ENCODE measurements at regions not wholly inside any gene's neighbourhood (a gene's known extent, or its start where the extent isn't known, plus 50 kb on each side); places are given as distances from the start of the nearest gene placed in this dataset.

- Histone ChIP-seq H3K4me1 (ENCODE audit: control insufficient read depth, insufficient read depth, low read length, unreplicated experiment) (no peaks in the 10 kb centered on the region), H2AFZ (ENCODE audit: low read length, unreplicated experiment) (peak overlapping the region; percentile 75), H3K4me3 (ENCODE audit: low read depth, low read length) (no peak overlapping the region), H3K79me2 (ENCODE audit: control insufficient read depth, insufficient read depth, low read length, unreplicated experiment) (no peaks in the 10 kb centered on the region), H3K36me3 (ENCODE audit: insufficient read depth, low read length) (no peaks in the 10 kb centered on the region), H3K27me3 (ENCODE audit: insufficient read depth, low read length) (no peaks in the 10 kb centered on the region), H3K27ac (ENCODE audit: low read depth, low read length) (no peak overlapping the region)
These were observed 149.5 kb downstream of the SLITRK1 start for GRCh38 chr13:83732755-83733154.

GRCh38 chr13:83731113-83731512, 151.2 kb downstream of the SLITRK1 start:
- Histone ChIP-seq H3K27me3 (ENCODE audit: insufficient read depth, low read length) (no peaks in the 10 kb centered on the region), H3K4me1 (ENCODE audit: control insufficient read depth, insufficient read depth, low read length, unreplicated experiment) (no peaks in the 10 kb centered on the region), H3K36me3 (ENCODE audit: insufficient read depth, low read length) (no peaks in the 10 kb centered on the region), H3K27ac (ENCODE audit: low read depth, low read length) (no peak overlapping the region), H2AFZ (ENCODE audit: low read length, unreplicated experiment) (no peak overlapping the region), H3K79me2 (ENCODE audit: control insufficient read depth, insufficient read depth, low read length, unreplicated experiment) (no peaks in the 10 kb centered on the region), H3K4me3 (ENCODE audit: low read depth, low read length) (no peak overlapping the region)

- no peaks in the 10 kb centered on the region for H3K4me1 ChIP-seq (ENCODE audit: control insufficient read depth, insufficient read depth, low read length, unreplicated experiment)
- no peak overlapping the region for H2AFZ ChIP-seq (ENCODE audit: low read length, unreplicated experiment)
- no peak overlapping the region for H3K4me3 ChIP-seq (ENCODE audit: low read depth, low read length)
- no peak overlapping the region for H3K27ac ChIP-seq (ENCODE audit: low read depth, low read length)
- no peaks in the 10 kb centered on the region for H3K36me3 ChIP-seq (ENCODE audit: insufficient read depth, low read length)
- no peaks in the 10 kb centered on the region for H3K27me3 ChIP-seq (ENCODE audit: insufficient read depth, low read length)
- no peaks in the 10 kb centered on the region for H3K79me2 ChIP-seq (ENCODE audit: control insufficient read depth, insufficient read depth, low read length, unreplicated experiment)
These were observed 151.6 kb downstream of the SLITRK1 start for GRCh38 chr13:83730674-83731073.

- no peak overlapping the region for H2AFZ ChIP-seq (ENCODE audit: low read length, unreplicated experiment)
- no peak overlapping the region for H3K4me3 ChIP-seq (ENCODE audit: low read depth, low read length)
- no peaks in the 10 kb centered on the region for H3K4me1 ChIP-seq (ENCODE audit: control insufficient read depth, insufficient read depth, low read length, unreplicated experiment)
- no peaks in the 10 kb centered on the region for H3K27me3 ChIP-seq (ENCODE audit: insufficient read depth, low read length)
- no peaks in the 10 kb centered on the region for H3K36me3 ChIP-seq (ENCODE audit: insufficient read depth, low read length)
- no peaks in the 10 kb centered on the region for H3K79me2 ChIP-seq (ENCODE audit: control insufficient read depth, insufficient read depth, low read length, unreplicated experiment)
- H3K27ac ChIP-seq (ENCODE audit: low read depth, low read length): no peak overlapping the region
These were observed 159.8 kb downstream of the SLITRK1 start for GRCh38 chr13:83722443-83722842.

- H3K27me3 ChIP-seq (ENCODE audit: insufficient read depth, low read length): no peaks in the 10 kb centered on the region
- no peak overlapping the region for H2AFZ ChIP-seq (ENCODE audit: low read length, unreplicated experiment)
- H3K79me2 ChIP-seq (ENCODE audit: control insufficient read depth, insufficient read depth, low read length, unreplicated experiment): no peaks in the 10 kb centered on the region
- no peak overlapping the region for H3K4me3 ChIP-seq (ENCODE audit: low read depth, low read length)
- H3K4me1 ChIP-seq (ENCODE audit: control insufficient read depth, insufficient read depth, low read length, unreplicated experiment): no peaks in the 10 kb centered on the region
- H3K36me3 ChIP-seq (ENCODE audit: insufficient read depth, low read length): no peaks in the 10 kb centered on the region
- no peak overlapping the region for H3K27ac ChIP-seq (ENCODE audit: low read depth, low read length)
These were observed 166.2 kb downstream of the SLITRK1 start for GRCh38 chr13:83716121-83716520.

- H3K4me3 ChIP-seq (ENCODE audit: low read depth, low read length): no peak overlapping the region
- no peak overlapping the region for H2AFZ ChIP-seq (ENCODE audit: low read length, unreplicated experiment)
- no peak overlapping the region for H3K27ac ChIP-seq (ENCODE audit: low read depth, low read length)
- peaks cover 3% of the 10 kb centered on the region for H3K4me1 ChIP-seq (ENCODE audit: control insufficient read depth, insufficient read depth, low read length, unreplicated experiment)
- H3K27me3 ChIP-seq (ENCODE audit: insufficient read depth, low read length): no peaks in the 10 kb centered on the region
- no peaks in the 10 kb centered on the region for H3K79me2 ChIP-seq (ENCODE audit: control insufficient read depth, insufficient read depth, low read length, unreplicated experiment)
- no peaks in the 10 kb centered on the region for H3K36me3 ChIP-seq (ENCODE audit: insufficient read depth, low read length)
These were observed 168.0 kb downstream of the SLITRK1 start for GRCh38 chr13:83714236-83714635.

GRCh38 chr13:83710133-83710515, 172.2 kb downstream of the SLITRK1 start:
- H3K79me2 ChIP-seq (ENCODE audit: control insufficient read depth, insufficient read depth, low read length, unreplicated experiment): no peaks in the 10 kb centered on the region
- H3K4me1 ChIP-seq (ENCODE audit: control insufficient read depth, insufficient read depth, low read length, unreplicated experiment): peaks cover 3% of the 10 kb centered on the region
- no peak overlapping the region for H2AFZ ChIP-seq (ENCODE audit: low read length, unreplicated experiment)

GRCh38 chr13:83709426-83710132, 172.7 kb downstream of the SLITRK1 start:
- no peaks in the 10 kb centered on the region for H3K36me3 ChIP-seq (ENCODE audit: insufficient read depth, low read length)
- no peak overlapping the region for H2AFZ ChIP-seq (ENCODE audit: low read length, unreplicated experiment)
- peaks cover 3% of the 10 kb centered on the region for H3K4me1 ChIP-seq (ENCODE audit: control insufficient read depth, insufficient read depth, low read length, unreplicated experiment)
- H3K27me3 ChIP-seq (ENCODE audit: insufficient read depth, low read length): no peaks in the 10 kb centered on the region
- no peak overlapping the region for H3K4me3 ChIP-seq (ENCODE audit: low read depth, low read length)
- no peak overlapping the region for H3K27ac ChIP-seq (ENCODE audit: low read depth, low read length)
- no peaks in the 10 kb centered on the region for H3K79me2 ChIP-seq (ENCODE audit: control insufficient read depth, insufficient read depth, low read length, unreplicated experiment)

More at GRCh38 chr13:83710133-83710515, 172.2 kb downstream of the SLITRK1 start:
- Histone ChIP-seq H3K4me3 (ENCODE audit: low read depth, low read length) (no peak overlapping the region), H3K27ac (ENCODE audit: low read depth, low read length) (no peak overlapping the region), H3K36me3 (ENCODE audit: insufficient read depth, low read length) (no peaks in the 10 kb centered on the region), H3K27me3 (ENCODE audit: insufficient read depth, low read length) (no peaks in the 10 kb centered on the region)

GRCh38 chr13:83702021-83702420, 180.3 kb downstream of the SLITRK1 start:
- Histone ChIP-seq H3K27ac (ENCODE audit: low read depth, low read length) (no peak overlapping the region), H3K4me1 (ENCODE audit: control insufficient read depth, insufficient read depth, low read length, unreplicated experiment) (no peaks in the 10 kb centered on the region), H3K4me3 (ENCODE audit: low read depth, low read length) (no peak overlapping the region), H2AFZ (ENCODE audit: low read length, unreplicated experiment) (no peak overlapping the region), H3K36me3 (ENCODE audit: insufficient read depth, low read length) (no peaks in the 10 kb centered on the region), H3K79me2 (ENCODE audit: control insufficient read depth, insufficient read depth, low read length, unreplicated experiment) (no peaks in the 10 kb centered on the region), H3K27me3 (ENCODE audit: insufficient read depth, low read length) (no peaks in the 10 kb centered on the region)

GRCh38 chr13:83692800-83693199, 189.5 kb downstream of the SLITRK1 start:
- Histone ChIP-seq H3K36me3 (ENCODE audit: insufficient read depth, low read length) (no peaks in the 10 kb centered on the region), H3K4me3 (ENCODE audit: low read depth, low read length) (no peak overlapping the region), H3K79me2 (ENCODE audit: control insufficient read depth, insufficient read depth, low read length, unreplicated experiment) (no peaks in the 10 kb centered on the region), H3K27ac (ENCODE audit: low read depth, low read length) (no peak overlapping the region), H3K4me1 (ENCODE audit: control insufficient read depth, insufficient read depth, low read length, unreplicated experiment) (no peaks in the 10 kb centered on the region), H2AFZ (ENCODE audit: low read length, unreplicated experiment) (no peak overlapping the region), H3K27me3 (ENCODE audit: insufficient read depth, low read length) (no peaks in the 10 kb centered on the region)

- H3K27me3 ChIP-seq (ENCODE audit: insufficient read depth, low read length): no peaks in the 10 kb centered on the region
- no peaks in the 10 kb centered on the region for H3K4me1 ChIP-seq (ENCODE audit: control insufficient read depth, insufficient read depth, low read length, unreplicated experiment)
- H3K27ac ChIP-seq (ENCODE audit: low read depth, low read length): no peak overlapping the region
- no peak overlapping the region for H2AFZ ChIP-seq (ENCODE audit: low read length, unreplicated experiment)
- no peaks in the 10 kb centered on the region for H3K36me3 ChIP-seq (ENCODE audit: insufficient read depth, low read length)
- H3K4me3 ChIP-seq (ENCODE audit: low read depth, low read length): no peak overlapping the region
- H3K79me2 ChIP-seq (ENCODE audit: control insufficient read depth, insufficient read depth, low read length, unreplicated experiment): no peaks in the 10 kb centered on the region
These were observed 190.3 kb downstream of the SLITRK1 start for GRCh38 chr13:83691966-83692365.

All from ACC112 (cell line).